ENCODE measurements at regions not wholly inside any gene's neighbourhood (a gene's known extent, or its start where the extent isn't known, plus 50 kb on each side); places are given as distances from the start of the nearest gene placed in this dataset.

GRCh38 chr11:33616552-33616951 is 84.1 kb downstream of the C11orf91 start:
- no peak for DNase-seq (ENCODE audit: low read depth)

- no peak for DNase-seq (ENCODE audit: low read depth)
Measured at GRCh38 chr11:33615751-33616150, 84.9 kb downstream of the C11orf91 start.

- no peak for DNase-seq (ENCODE audit: low read depth)
Measured at GRCh38 chr11:33613404-33613803, 87.2 kb downstream of the C11orf91 start.

GRCh38 chr11:33610903-33611302 is 89.7 kb downstream of the C11orf91 start:
- no peak for DNase-seq (ENCODE audit: low read depth)

- DNase-seq (ENCODE audit: low read depth) = no peak
Measured at GRCh38 chr11:33608386-33608785, 92.2 kb downstream of the C11orf91 start.

- peak; percentile 25 for DNase-seq (ENCODE audit: low read depth)
Measured at GRCh38 chr11:33606762-33607161, 93.9 kb downstream of the C11orf91 start.

- no peak for DNase-seq (ENCODE audit: low read depth)
Measured at GRCh38 chr11:33605703-33606102, 94.9 kb downstream of the C11orf91 start.

GRCh38 chr11:33598426-33599069 is 102.1 kb downstream of the C11orf91 start:
- no peak for DNase-seq (ENCODE audit: low read depth)

GRCh38 chr11:33594188-33594587 is 106.4 kb downstream of the C11orf91 start:
- no peak for DNase-seq (ENCODE audit: low read depth)

- no peak for DNase-seq (ENCODE audit: low read depth)
Measured at GRCh38 chr11:33590441-33590840, 110.2 kb downstream of the C11orf91 start.

GRCh38 chr11:33588056-33588455 is 112.6 kb downstream of the C11orf91 start:
- DNase-seq (ENCODE audit: low read depth) = peak; percentile 11

- DNase-seq (ENCODE audit: low read depth) = no peak
Measured at GRCh38 chr11:33585586-33586209, 114.9 kb downstream of the C11orf91 start.

GRCh38 chr11:33582636-33583325 is 117.8 kb downstream of the C11orf91 start:
- no peak for DNase-seq (ENCODE audit: low read depth)

GRCh38 chr11:33579101-33579500 is 121.5 kb downstream of the C11orf91 start:
- no peak for DNase-seq (ENCODE audit: low read depth)

- no peak for DNase-seq (ENCODE audit: low read depth)
Measured at GRCh38 chr11:33577204-33577603, 123.4 kb downstream of the C11orf91 start.

- DNase-seq (ENCODE audit: low read depth) = no peak
Measured at GRCh38 chr11:33575311-33575710, 125.3 kb downstream of the C11orf91 start.

- no peak for DNase-seq (ENCODE audit: low read depth)
Measured at GRCh38 chr11:33574331-33574730, 126.3 kb downstream of the C11orf91 start.

GRCh38 chr11:33569333-33569732 is 131.3 kb downstream of the C11orf91 start:
- no peak for DNase-seq (ENCODE audit: low read depth)

- no peak for DNase-seq (ENCODE audit: low read depth)
Measured at GRCh38 chr11:33567004-33567403, 133.6 kb downstream of the C11orf91 start.

GRCh38 chr11:33564856-33565453 is 135.7 kb downstream of the C11orf91 start:
- no peak for DNase-seq (ENCODE audit: low read depth)

- no peak for DNase-seq (ENCODE audit: low read depth)
Measured at GRCh38 chr11:33560729-33561128, 139.9 kb downstream of the C11orf91 start.

GRCh38 chr11:33559567-33559966 is 141.1 kb downstream of the C11orf91 start:
- no peak for DNase-seq (ENCODE audit: low read depth)

GRCh38 chr11:33558097-33558496 is 142.5 kb downstream of the C11orf91 start:
- no peak for DNase-seq (ENCODE audit: low read depth)
